ENCODE measurements at regions not wholly inside any gene's neighbourhood (a gene's known extent, or its start where the extent isn't known, plus 50 kb on each side); places are given as distances from the start of the nearest gene placed in this dataset.

GRCh38 chr7:25832929-25833328 lies 319.1 kb upstream of the NFE2L3 start:
- no peak for TF ChIP-seq CTCF (IDR thresholded peaks at IDR 0.05; ENCODE audit: unreplicated experiment)
- no peaks in the 10 kb centered on the region for H3K27me3 Mint-ChIP-seq (ENCODE audit: low read depth)
- peaks cover 35% of the 10 kb centered on the region for H3K4me1 Mint-ChIP-seq
- no peaks in the 10 kb centered on the region for H3K36me3 Mint-ChIP-seq
- H3K4me3 Mint-ChIP-seq, result no peak overlapping the region
- H3K27ac Mint-ChIP-seq, result no peak overlapping the region
- H3K9me3 Mint-ChIP-seq, result peaks cover 7% of the 10 kb centered on the region
- DNase-seq (ENCODE audit: low spot score in 2 of 2, unreplicated experiment in 2 of 2), result no peak

- DNase-seq (ENCODE audit: low spot score in 2 of 2, unreplicated experiment in 2 of 2), result no peak
- Mint-ChIP-seq H3K4me3 (no peak overlapping the region), H3K27ac (no peak overlapping the region), H3K36me3 (no peaks in the 10 kb centered on the region), H3K9me3 (no peaks in the 10 kb centered on the region), H3K4me1 (peaks cover 35% of the 10 kb centered on the region), H3K27me3 (ENCODE audit: low read depth) (no peaks in the 10 kb centered on the region)
- no peak for TF ChIP-seq CTCF (IDR thresholded peaks at IDR 0.05; ENCODE audit: unreplicated experiment)
Measured at GRCh38 chr7:25834050-25834449, 317.9 kb upstream of the NFE2L3 start.

- Mint-ChIP-seq H3K36me3 (no peaks in the 10 kb centered on the region), H3K4me1 (peaks cover 34% of the 10 kb centered on the region), H3K4me3 (no peak overlapping the region), H3K27ac (no peak overlapping the region), H3K27me3 (ENCODE audit: low read depth) (no peaks in the 10 kb centered on the region), H3K9me3 (no peaks in the 10 kb centered on the region)
- no peak for TF ChIP-seq CTCF (IDR thresholded peaks at IDR 0.05; ENCODE audit: unreplicated experiment)
- no peak for DNase-seq (ENCODE audit: low spot score in 2 of 2, unreplicated experiment in 2 of 2)
Measured at GRCh38 chr7:25835197-25835596, 316.8 kb upstream of the NFE2L3 start.

- no peaks in the 10 kb centered on the region for H3K36me3 Mint-ChIP-seq
- peaks cover 20% of the 10 kb centered on the region for H3K4me1 Mint-ChIP-seq
Measured at GRCh38 chr7:25839084-25839769, 312.8 kb upstream of the NFE2L3 start.

GRCh38 chr7:25840209-25840792 lies 311.7 kb upstream of the NFE2L3 start:
- H3K4me3 Mint-ChIP-seq, result no peak overlapping the region
- H3K27ac Mint-ChIP-seq, result no peak overlapping the region
- no peaks in the 10 kb centered on the region for H3K36me3 Mint-ChIP-seq
- no peaks in the 10 kb centered on the region for H3K9me3 Mint-ChIP-seq
- peaks cover 2% of the 10 kb centered on the region for H3K27me3 Mint-ChIP-seq (ENCODE audit: low read depth)
- TF ChIP-seq CTCF (IDR thresholded peaks at IDR 0.05; ENCODE audit: unreplicated experiment), result no peak
- no peak for DNase-seq (ENCODE audit: low spot score in 2 of 2, unreplicated experiment in 2 of 2)
- peaks cover 31% of the 10 kb centered on the region for H3K4me1 Mint-ChIP-seq

More at GRCh38 chr7:25839084-25839769, 312.8 kb upstream of the NFE2L3 start:
- peak; percentile 29 for TF ChIP-seq CTCF (IDR thresholded peaks at IDR 0.05; ENCODE audit: unreplicated experiment)
- Mint-ChIP-seq H3K9me3 (no peaks in the 10 kb centered on the region), H3K4me3 (no peak overlapping the region), H3K27me3 (ENCODE audit: low read depth) (peaks cover 2% of the 10 kb centered on the region), H3K27ac (no peak overlapping the region)
- DNase-seq (ENCODE audit: low spot score in 2 of 2, unreplicated experiment in 2 of 2), result no peak

Data from mesothelial cell of epicardium (in vitro differentiated cells).